ENCODE measurements at regions not wholly inside any gene's neighbourhood (a gene's known extent, or its start where the extent isn't known, plus 50 kb on each side); places are given as distances from the start of the nearest gene placed in this dataset.

GRCh38 chr11:83403691-83404389 lies 117.7 kb upstream of the CCDC90B start:
- intact Hi-C loops (cut with DNase I), result no loop called here

GRCh38 chr11:83401506-83402225 lies 115.5 kb upstream of the CCDC90B start:
- Histone ChIP-seq H3K4me3 (ENCODE audit: low read length in 3 of 3) (no peak overlapping the region), H3K36me3 (ENCODE audit: control insufficient read depth in 2 of 3, insufficient read depth in 3 of 3, low read length in 3 of 3) (no peaks in the 10 kb centered on the region), H3K27me3 (ENCODE audit: control insufficient read depth, insufficient read depth, low read length) (no peaks in the 10 kb centered on the region), H3K27ac (ENCODE audit: low read depth in 2 of 2, low read length in 2 of 2) (no peak overlapping the region), H3K4me1 (ENCODE audit: control insufficient read depth in 2 of 3, insufficient read depth in 2 of 3, low read depth in 1 of 3, low read length in 3 of 3) (no peaks in the 10 kb centered on the region), H3K9me3 (ENCODE audit: control insufficient read depth in 2 of 3, insufficient read depth in 1 of 3, low read length in 3 of 3) (no peaks in the 10 kb centered on the region), H3K9ac (ENCODE audit: low read length in 3 of 3) (no peak overlapping the region)
- FAIRE-seq (no peak), DNase-seq (no peak)
- TF ChIP-seq CTCF (IDR thresholded peaks at IDR 0.05; ENCODE audit: borderline replicate concordance, extremely low read depth, insufficient read depth), result no peak
- intact Hi-C loops (cut with DNase I), result no loop called here

More at GRCh38 chr11:83403691-83404389, 117.7 kb upstream of the CCDC90B start:
- DNase-seq (no peak), FAIRE-seq (no peak)
- no peaks in the 10 kb centered on the region for H3K9me3 ChIP-seq (ENCODE audit: control insufficient read depth in 2 of 3, insufficient read depth in 1 of 3, low read length in 3 of 3)
- H3K27ac ChIP-seq (ENCODE audit: low read depth in 2 of 2, low read length in 2 of 2), result no peak overlapping the region
- H3K4me3 ChIP-seq (ENCODE audit: low read length in 3 of 3), result no peak overlapping the region
- no peak overlapping the region for H3K9ac ChIP-seq (ENCODE audit: low read length in 3 of 3)
- no peaks in the 10 kb centered on the region for H3K36me3 ChIP-seq (ENCODE audit: control insufficient read depth in 2 of 3, insufficient read depth in 3 of 3, low read length in 3 of 3)
- no peaks in the 10 kb centered on the region for H3K4me1 ChIP-seq (ENCODE audit: control insufficient read depth in 2 of 3, insufficient read depth in 2 of 3, low read depth in 1 of 3, low read length in 3 of 3)
- TF ChIP-seq CTCF (IDR thresholded peaks at IDR 0.05; ENCODE audit: borderline replicate concordance, extremely low read depth, insufficient read depth), result no peak
- no peaks in the 10 kb centered on the region for H3K27me3 ChIP-seq (ENCODE audit: control insufficient read depth, insufficient read depth, low read length)

GRCh38 chr11:83394331-83394730 lies 108.2 kb upstream of the CCDC90B start:
- H3K4me1 ChIP-seq (ENCODE audit: control insufficient read depth in 2 of 3, insufficient read depth in 2 of 3, low read depth in 1 of 3, low read length in 3 of 3), result no peaks in the 10 kb centered on the region
- no peak overlapping the region for H3K4me3 ChIP-seq (ENCODE audit: low read length in 3 of 3)
- FAIRE-seq (no peak), DNase-seq (no peak)
- no peak overlapping the region for H3K27ac ChIP-seq (ENCODE audit: low read depth in 2 of 2, low read length in 2 of 2)
- no peak for TF ChIP-seq CTCF (IDR thresholded peaks at IDR 0.05; ENCODE audit: borderline replicate concordance, extremely low read depth, insufficient read depth)
- H3K9me3 ChIP-seq (ENCODE audit: control insufficient read depth in 2 of 3, insufficient read depth in 1 of 3, low read length in 3 of 3), result no peaks in the 10 kb centered on the region
- no peaks in the 10 kb centered on the region for H3K36me3 ChIP-seq (ENCODE audit: control insufficient read depth in 2 of 3, insufficient read depth in 3 of 3, low read length in 3 of 3)
- H3K27me3 ChIP-seq (ENCODE audit: control insufficient read depth, insufficient read depth, low read length), result no peaks in the 10 kb centered on the region
- intact Hi-C loops (cut with DNase I), result no loop called here
- no peak overlapping the region for H3K9ac ChIP-seq (ENCODE audit: low read length in 3 of 3)
